ENCODE measurements at regions not wholly inside any gene's neighbourhood (a gene's known extent, or its start where the extent isn't known, plus 50 kb on each side); places are given as distances from the start of the nearest gene placed in this dataset.
A peak's percentile ranks its signal among the peaks of the same experiment; 100 is the strongest.
"Not testable (repeated sequence)": the region's sequence is repeated elsewhere in the genome, so short reads cannot be mapped to it uniquely, and the experiment has no call there.

- no peak for ATAC-seq
- no peaks in the 10 kb centered on the region for H3K79me2 ChIP-seq (ENCODE audit: insufficient read depth, low read length)
- intact Hi-C loops (cut with micrococcal nuclease), result no loop called here
- H3K9ac ChIP-seq (ENCODE audit: low read length), result no peak overlapping the region
- ChIA-PET CTCF (no interaction called here), RAD21 (ENCODE audit: low non-redundant PET in 1 of 2, low total read pairs in 2 of 2, uncharacterized antibody in 2 of 2, unreplicated experiment in 2 of 2) (no interaction called here), POLR2A (no interaction called here)
- peak overlapping the region; percentile 2; the same call in 1 of the 2 replicates for H3K4me2 ChIP-seq (ENCODE audit: low read length)
- TF ChIP-seq CEBPB (IDR thresholded peaks at IDR 0.05; ENCODE audit: low read depth) (no peak), EZH2 (IDR thresholded peaks at IDR 0.05) (no peak), SP1 (IDR thresholded peaks at IDR 0.05; ENCODE audit: low read depth) (no peak), YY1 (IDR thresholded peaks at IDR 0.05; ENCODE audit: extremely low read depth, insufficient replicate concordance, low read depth, low read length) (no peak), ELF1 (IDR thresholded peaks at IDR 0.05; ENCODE audit: borderline replicate concordance, low read depth) (no peak), EGR1 (IDR thresholded peaks at IDR 0.05; ENCODE audit: low read depth) (no peak), EZH2phosphoT487 (IDR thresholded peaks at IDR 0.05; ENCODE audit: borderline replicate concordance) (no peak), POLR2AphosphoS5 (IDR thresholded peaks at IDR 0.05; ENCODE audit: low read depth, low read length) (no peak), ZFX (IDR thresholded peaks at IDR 0.05) (no peak), JUND (IDR thresholded peaks at IDR 0.05) (no peak), SRF (IDR thresholded peaks at IDR 0.05; ENCODE audit: low read depth) (no peak), MAX (IDR thresholded peaks at IDR 0.05) (no peak), CTCF (IDR thresholded peaks at IDR 0.05 in 2 of 3, conservative IDR thresholded peaks at IDR 0.05 in 1 of 3; ENCODE audit: borderline replicate concordance in 1 of 3, insufficient read depth in 1 of 3, low read depth in 2 of 3, low read length in 2 of 3) (no peak), SIN3A (IDR thresholded peaks at IDR 0.05; ENCODE audit: low read depth) (no peak), RAD21 (IDR thresholded peaks at IDR 0.05; ENCODE audit: low read depth) (no peak), CBX3 (IDR thresholded peaks at IDR 0.05; ENCODE audit: low read depth) (no peak), ATF3 (IDR thresholded peaks at IDR 0.05) (no peak), POLR2A (IDR thresholded peaks at IDR 0.05; ENCODE audit: borderline replicate concordance, extremely low read depth, insufficient read depth, insufficient read length) (no peak), ZNF274 (IDR thresholded peaks at IDR 0.05; ENCODE audit: low read depth, low read length) (no peak)
- H3K4me3 ChIP-seq (replicated peaks in 1 of 2; ENCODE audit: low read depth in 1 of 2, low read length in 2 of 2), result no peak overlapping the region
- H3K36me3 ChIP-seq (ENCODE audit: control insufficient read depth in 1 of 2, insufficient read depth in 2 of 2, low read length in 2 of 2), result no peaks in the 10 kb centered on the region
- no peaks in the 10 kb centered on the region; a peak in 1 of 4 replicates for H3K4me1 ChIP-seq (ENCODE audit: control insufficient read depth in 1 of 2, insufficient read depth in 2 of 2, low read length in 2 of 2)
- no peak for DNase-seq (ENCODE audit: low read depth, low spot score)
- H3K9me3 ChIP-seq (ENCODE audit: control insufficient read depth in 1 of 2, insufficient read depth in 1 of 2, low read depth in 1 of 2, low read length in 2 of 2), result no peaks in the 10 kb centered on the region
- H3K9me2 ChIP-seq (ENCODE audit: insufficient read depth), result no peaks in the 10 kb centered on the region
- no peaks in the 10 kb centered on the region for H4K20me1 ChIP-seq (ENCODE audit: insufficient read depth)
- H3K27ac ChIP-seq (ENCODE audit: low read depth, low read length), result no peak overlapping the region
- H2AFZ ChIP-seq (ENCODE audit: low read depth, low read length, poor library complexity, severe bottlenecking), result no peak overlapping the region
- no peaks in the 10 kb centered on the region for H3K27me3 ChIP-seq (ENCODE audit: insufficient read depth, low read length)
- no TSS peak for BruUV-seq (replicated peaks)
Observed at GRCh38 chr4:97432551-97432950, 710.7 kb downstream of the STPG2 start.

- H3K4me1 ChIP-seq (ENCODE audit: control insufficient read depth in 1 of 2, insufficient read depth in 2 of 2, low read length in 2 of 2); H3K9ac ChIP-seq (ENCODE audit: low read length); H3K27me3 ChIP-seq (ENCODE audit: insufficient read depth, low read length); BruUV-seq (replicated peaks); DNase-seq (ENCODE audit: low read depth, low spot score); H3K79me2 ChIP-seq (ENCODE audit: insufficient read depth, low read length); H3K27ac ChIP-seq (ENCODE audit: low read depth, low read length); H3K4me3 ChIP-seq (replicated peaks in 1 of 2; ENCODE audit: low read depth in 1 of 2, low read length in 2 of 2); POLR2A ChIA-PET; RAD21 ChIA-PET (ENCODE audit: low non-redundant PET in 1 of 2, low total read pairs in 2 of 2, uncharacterized antibody in 2 of 2, unreplicated experiment in 2 of 2); H3K4me2 ChIP-seq (ENCODE audit: low read length); ATAC-seq; H3K9me3 ChIP-seq (ENCODE audit: control insufficient read depth in 1 of 2, insufficient read depth in 1 of 2, low read depth in 1 of 2, low read length in 2 of 2); CTCF ChIA-PET; H3K36me3 ChIP-seq (ENCODE audit: control insufficient read depth in 1 of 2, insufficient read depth in 2 of 2, low read length in 2 of 2); H3K9me2 ChIP-seq (ENCODE audit: insufficient read depth); H2AFZ ChIP-seq (ENCODE audit: low read depth, low read length, poor library complexity, severe bottlenecking); intact Hi-C loops (cut with micrococcal nuclease); H4K20me1 ChIP-seq (ENCODE audit: insufficient read depth): not testable (repeated sequence)
Observed at GRCh38 chr4:97437998-97438705, 705.1 kb downstream of the STPG2 start.
